Posterior cingulate gyrus (tissue), 11 donors: ENCODE measurements at regions not wholly inside any gene's neighbourhood (a gene's known extent, or its start where the extent isn't known, plus 50 kb on each side); places are given as distances from the start of the nearest gene placed in this dataset.

Experiments used
- DNase-seq, 10 donors: peaks; one replicate each; pipeline versions ENCODE4 v3.0.0 to v3.0.0-alpha.2; 2020 to 2021; ENCODE audit warnings: mixed read lengths in 3 of 10
- intact Hi-C: fragments of 100-400 bp; cut with DNase I; formaldehyde crosslinking; loops from one replicate; pipeline ENCODE4 v1.15.1; 2023

DNA sequence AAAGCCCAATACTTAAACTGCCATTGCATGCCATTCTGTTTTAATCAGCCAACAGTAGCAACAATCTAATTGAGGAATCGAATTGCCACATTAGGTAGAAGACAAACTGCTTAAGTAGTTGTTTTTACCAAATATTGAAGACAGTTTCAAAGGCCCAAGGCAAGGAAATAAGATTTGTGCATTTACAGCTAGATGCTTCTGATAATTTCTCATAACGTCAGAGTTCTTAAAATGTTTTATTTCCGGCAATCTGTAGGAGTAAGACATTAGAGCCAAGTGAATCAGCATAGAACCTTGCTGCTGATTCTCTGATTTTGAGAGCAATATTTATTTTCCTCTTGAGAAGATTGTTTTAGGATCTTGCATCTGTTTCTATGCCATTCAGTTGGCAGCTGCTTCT is 174.3 kb downstream of the RBM43 start:
- no peak for DNase-seq
- intact Hi-C loops, result no loop called here

DNA sequence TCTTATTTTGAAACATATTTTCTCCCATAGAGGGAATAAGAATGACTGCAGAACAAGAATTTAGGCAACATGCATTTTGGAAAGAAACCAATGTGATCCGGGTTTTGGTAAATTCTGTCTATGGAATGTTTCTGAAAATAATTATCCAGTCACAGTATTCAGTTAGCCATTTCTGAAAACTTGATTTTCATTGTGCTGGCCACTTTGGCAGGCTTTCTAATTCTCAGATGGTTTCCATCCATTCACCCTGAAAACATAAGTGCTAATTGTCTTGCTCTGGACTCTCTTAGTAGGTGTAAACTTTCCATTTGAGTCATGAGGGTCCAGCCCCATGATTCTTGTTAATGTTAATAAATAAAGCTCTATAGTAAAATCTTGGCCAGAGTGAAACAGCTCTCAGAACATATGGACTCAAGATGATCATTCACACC is 176.5 kb downstream of the RBM43 start:
- intact Hi-C loops, result no loop called here
- DNase-seq, result no peak

DNA sequence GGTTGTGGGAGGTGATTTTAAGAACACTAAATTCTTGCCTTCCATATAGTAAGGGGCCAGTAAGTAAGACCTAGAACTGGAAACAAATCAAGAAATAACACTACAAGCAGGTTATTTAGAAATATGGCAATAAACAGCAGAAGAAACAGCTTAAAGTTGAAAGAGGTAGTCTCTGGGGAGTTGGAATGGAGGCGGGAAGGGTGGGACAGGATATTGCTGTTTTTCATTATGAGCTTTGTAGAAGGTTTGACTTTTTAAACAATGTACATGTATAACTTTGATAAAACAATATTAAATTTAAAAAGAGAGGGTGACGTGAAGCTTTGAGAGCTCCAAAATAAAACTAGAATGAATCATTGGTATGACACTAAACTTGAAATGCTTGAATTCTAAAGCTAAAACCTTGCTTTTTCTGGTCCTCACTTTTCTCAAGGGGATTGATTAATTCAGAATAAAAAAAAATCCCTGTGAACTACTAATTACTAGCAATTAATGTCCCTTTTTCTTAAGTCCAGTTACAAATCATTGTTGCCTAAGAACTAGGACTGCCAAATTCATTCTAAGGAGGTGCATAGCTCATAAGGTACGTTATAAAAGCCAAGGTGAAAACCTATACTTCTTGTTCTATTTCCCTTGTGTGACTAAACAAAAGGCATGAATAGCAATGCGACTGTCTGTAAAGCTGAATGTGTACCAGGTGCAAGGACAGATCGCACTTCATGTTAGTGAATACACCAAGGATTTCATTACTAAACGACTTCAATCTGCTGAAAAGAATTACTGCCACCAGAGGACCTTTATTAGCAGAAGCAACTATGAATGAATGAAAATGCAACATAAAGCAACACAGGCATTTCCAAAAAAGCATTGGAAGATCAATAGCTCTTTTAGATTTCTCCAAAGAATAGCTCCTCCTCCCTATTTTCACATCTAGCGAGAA is 177.5 kb downstream of the RBM43 start:
- intact Hi-C loops, result no loop called here
- DNase-seq, result no peak

DNA sequence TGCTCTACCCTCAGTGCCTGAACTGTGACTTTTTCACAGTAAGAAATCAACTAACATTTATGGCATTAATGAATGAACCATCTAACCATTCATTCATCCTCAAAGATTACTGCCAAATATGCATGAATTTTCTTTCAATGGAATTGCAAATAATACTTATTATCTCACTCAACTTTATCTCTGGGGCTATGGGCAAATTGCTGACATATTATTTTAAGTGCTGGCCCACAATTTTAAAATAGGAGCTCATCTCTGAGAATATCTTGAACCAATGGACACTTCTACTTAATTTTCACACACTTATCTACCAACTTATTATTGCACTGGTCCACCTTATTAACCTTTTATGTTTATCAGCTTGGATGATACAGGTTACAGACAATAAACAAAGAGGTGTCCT is 182.8 kb downstream of the RBM43 start:
- intact Hi-C loops, result no loop called here
- no peak for DNase-seq

DNA sequence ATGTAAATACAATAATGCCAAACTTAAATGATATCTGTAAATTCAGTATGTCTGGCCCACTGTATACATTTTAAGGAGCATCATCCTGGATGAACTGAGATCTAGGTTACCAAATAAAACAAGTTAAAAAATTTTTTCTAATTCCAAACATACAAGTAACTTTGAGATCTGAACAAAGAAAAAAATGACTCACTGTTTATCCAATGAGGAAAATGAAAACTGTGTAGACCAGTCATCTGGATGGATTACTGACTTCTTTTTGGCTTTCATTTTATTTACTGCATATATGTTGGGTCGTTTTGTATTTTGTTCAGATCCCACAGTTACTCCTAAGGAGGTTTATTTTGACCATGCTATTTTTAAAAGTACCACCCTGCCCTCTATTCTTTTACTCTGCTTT is 189.8 kb downstream of the RBM43 start:
- DNase-seq, result no peak
- intact Hi-C loops, result no loop called here

DNA sequence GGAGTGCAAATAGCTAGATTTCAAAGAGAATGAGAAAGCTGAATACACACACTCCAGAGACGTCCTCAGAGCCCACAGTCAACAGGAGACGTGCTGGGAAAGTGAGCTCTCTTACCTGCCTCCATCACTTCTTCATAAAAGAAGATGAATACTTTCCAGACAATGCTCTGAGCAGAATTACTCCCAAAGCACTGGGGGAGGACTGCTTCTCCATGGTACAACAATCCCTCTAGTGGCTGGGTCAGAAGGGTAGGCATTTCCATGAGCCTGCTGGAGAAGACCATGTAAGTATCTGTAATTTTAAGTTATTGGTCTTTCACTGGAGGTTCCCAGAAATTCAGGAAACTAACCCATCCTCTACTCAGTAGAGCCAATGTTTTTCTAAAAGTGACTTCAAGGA is 190.3 kb downstream of the RBM43 start:
- DNase-seq, result no peak
- intact Hi-C loops, result no loop called here

DNA sequence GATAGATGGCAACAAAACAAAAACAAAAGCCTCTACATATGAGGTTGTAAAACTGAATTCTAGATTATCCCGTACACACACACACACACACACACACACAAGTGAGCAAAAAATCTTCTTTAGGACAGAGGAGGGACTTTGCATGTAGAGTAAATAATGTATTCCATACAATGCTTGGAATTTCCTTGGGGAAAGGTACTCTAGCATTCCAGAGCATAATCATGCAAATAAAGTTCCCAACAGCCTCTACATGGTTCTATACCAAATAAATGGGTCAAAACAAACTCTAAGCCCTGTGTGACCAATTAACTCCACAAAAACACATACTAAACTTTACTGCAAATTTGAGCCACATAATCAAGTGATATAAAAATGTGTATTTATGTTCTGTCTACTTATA is 191.4 kb downstream of the RBM43 start:
- intact Hi-C loops, result no loop called here
- DNase-seq, result no peak

DNA sequence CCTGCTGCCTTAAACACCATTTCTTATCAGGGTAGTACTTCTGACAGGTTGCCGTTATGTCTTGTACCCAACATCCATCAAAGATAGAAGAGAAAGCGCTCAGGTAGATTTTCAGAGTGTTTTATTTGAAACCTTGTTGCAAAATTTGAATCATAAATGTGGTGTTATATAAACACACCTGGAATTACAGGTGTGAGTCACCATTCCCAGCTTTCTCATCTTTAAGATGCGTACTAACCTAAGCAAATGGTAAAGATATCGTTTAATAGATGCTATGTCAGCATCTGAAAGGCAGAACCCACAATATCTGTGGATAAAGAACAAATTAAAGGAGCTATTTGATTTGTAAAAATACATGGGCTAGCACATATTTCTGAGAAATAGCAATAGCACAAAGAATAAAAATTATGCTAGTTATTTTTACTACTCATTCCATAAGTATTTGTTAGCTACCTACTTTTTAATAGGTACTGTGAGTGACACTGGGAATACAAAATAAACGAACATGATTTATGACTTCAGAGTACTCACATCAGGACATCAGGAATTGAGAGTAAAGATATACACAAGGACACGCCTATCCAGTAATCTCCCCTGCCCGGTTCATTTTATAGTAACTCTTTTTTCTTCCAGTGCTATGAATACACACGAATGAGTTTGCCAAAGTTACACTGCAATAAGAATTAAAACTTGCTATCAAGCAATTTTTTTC is 193.8 kb downstream of the RBM43 start:
- intact Hi-C loops, result no loop called here
- no peak for DNase-seq

DNA sequence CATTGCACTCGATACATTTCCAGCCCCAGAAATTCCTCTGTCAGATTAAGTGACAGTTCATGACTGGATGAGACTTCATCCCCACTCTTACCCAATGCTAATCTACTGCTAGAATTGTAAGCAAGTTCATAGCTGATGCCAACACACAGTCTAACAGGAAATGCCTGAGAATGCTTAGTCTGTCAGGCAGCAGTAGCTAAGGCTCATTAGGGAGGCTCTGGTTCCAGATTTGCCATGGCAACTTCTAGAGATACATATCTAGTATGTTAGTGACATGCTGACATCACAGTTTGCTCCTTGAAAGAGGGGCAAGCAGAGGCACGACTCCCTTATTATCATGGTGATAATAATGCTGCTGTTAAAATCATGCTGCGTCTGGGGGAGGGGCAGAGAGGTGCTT is 198.4 kb downstream of the RBM43 start:
- intact Hi-C loops, result no loop called here
- no peak for DNase-seq

DNA sequence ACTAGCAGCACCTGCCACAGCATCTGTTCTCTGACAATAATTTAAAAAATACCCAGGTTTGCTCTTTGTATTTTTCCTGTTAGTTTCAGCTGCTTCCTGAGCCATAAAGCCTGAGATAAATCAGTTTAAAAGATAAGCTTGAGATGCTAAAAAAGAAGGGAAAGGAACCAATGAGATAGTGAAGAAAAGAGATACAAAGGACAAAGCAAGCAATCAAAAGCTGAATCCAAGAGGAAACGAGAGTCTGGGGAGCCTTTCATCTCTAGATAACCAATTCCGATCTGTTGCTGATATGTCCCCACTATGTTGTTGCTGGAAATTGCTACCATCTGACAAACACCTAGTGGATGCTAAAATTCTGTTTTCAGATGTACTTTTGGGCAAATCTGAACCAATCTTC is 201.4 kb downstream of the RBM43 start:
- no peak for DNase-seq
- intact Hi-C loops, result no loop called here

DNA sequence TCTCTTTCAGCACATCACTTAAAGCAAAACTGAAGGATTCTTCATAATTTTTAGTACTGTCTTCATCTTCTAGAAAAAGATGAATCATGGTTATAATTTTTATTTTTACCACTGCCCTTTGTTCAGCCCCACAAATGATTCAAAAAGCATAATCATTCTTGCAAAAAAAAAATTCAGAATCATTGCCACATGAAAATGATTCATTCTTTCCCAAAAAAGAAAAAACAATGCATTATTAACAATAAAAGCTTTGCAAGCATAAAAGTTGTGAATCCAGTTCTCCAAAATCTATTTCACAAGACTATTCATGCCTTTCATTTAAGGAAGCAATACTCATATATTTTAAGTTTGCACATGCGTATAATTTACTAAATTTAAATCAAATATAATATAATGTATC is 204.8 kb downstream of the RBM43 start:
- intact Hi-C loops, result no loop called here
- DNase-seq, result no peak

DNA sequence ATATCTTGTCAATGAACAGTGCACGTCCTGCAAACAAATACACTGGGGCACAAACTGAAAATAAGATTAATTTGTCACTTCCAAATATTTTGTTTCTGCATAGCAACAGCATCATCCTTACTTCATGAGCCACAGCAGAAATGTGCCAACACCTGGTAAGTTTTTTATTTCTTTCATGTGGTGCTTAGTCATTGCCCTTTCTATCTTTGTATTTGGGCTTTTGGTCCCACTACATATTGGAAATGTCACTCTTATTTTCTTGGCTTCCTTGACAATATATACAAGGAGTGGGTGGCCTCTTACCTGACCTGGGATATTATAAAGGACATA is 208.0 kb downstream of the RBM43 start:
- intact Hi-C loops, result loop anchor here (5.0 kb wide), 1 partner anchor 1456 kb away; no protein-coding TSS in a partner anchor

DNA sequence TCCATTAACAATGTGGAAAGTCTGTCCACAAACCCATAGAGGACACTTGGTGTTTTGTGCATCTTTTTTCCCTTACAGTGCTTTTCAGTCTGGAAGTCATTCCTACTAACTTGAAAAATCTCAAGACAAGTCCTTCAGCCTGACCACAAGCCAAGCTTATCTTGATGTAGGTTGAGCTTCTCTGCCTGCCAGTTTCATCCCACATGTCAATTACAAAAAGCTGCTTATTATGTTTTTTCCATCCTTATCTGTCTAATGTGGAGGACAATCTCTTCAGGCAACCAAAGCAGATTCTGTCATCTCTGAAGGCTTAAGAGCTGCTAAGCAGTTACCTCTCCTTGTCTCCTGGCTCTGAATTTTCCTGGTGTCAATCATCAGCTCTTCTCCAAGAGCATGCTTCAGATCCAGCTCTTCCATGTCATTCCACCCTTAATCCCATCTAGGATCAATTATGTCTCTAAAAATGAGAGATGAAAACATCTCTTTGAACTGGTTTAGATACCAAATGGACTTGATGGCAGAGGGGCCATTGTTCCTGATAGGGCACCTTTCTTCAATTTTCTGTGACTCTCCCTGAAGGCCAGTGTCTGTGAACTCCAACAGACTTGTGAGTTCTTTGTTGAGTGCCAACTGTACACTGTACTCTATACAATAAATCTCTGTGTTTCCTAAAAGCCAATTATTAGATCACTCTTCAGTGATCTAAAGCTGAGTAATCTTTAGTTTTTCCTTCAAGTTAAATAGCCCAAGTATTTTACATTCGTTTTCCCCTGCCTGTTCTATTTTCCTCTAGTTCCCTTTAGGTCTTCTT is 208.6 kb downstream of the RBM43 start:
- no peak for DNase-seq
- intact Hi-C loops, result loop anchor here (5.0 kb wide), 1 partner anchor 1456 kb away; no protein-coding TSS in a partner anchor

More for the DNA sequence above, 208.0 kb downstream of the RBM43 start:
- no peak for DNase-seq

DNA sequence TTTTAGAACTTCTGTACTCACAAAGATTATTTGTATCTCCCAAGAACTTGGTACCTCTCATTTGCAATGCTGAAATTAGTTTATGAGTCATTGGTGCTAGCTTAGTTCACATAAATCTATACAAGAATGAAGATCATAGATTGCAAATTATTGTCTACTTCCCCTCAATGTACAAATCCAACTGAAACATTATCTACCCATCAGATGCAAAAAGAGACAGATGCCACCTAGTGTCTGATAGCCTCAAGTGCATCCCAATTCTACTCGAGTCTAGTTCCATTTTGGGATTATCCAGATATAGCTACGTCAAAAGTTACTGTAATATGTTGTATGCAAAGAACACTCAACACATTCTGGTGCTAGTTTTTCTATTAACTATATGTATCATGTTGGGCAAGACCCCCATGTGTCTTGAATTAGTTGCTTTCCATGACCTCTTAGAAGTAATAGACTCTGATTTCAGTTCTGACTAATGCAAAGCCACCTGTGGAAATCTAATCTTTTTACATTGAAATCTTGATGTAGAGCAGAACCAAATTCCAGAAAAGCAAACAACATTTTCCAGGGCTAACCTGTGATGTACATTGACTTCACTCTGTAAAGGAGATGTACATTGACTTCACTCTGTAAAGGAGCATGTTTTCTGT is 210.0 kb downstream of the RBM43 start:
- DNase-seq, result peak in 2 of 10 donors; percentile 13
- intact Hi-C loops, result loop anchor here (5.0 kb wide), 1 partner anchor 1454 kb away; no protein-coding TSS in a partner anchor

DNA sequence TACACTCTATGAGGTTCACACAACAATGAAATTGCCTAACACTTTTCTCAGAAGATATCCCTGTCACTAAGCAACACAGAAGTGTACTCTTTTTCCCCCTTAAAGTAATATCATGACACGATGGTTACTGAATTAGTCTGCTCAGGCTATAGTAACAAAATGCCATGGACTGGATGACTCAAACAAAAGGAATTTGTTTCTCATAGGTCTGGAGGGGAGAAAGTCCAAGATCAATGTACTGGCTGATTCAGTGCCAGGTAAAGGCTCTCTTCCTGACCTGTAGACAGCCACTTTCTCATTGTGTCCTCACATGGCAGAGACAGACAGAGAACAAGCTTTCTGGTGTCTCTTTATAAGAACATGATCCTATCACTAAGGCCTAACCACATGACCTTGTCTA is 211.9 kb downstream of the RBM43 start:
- intact Hi-C loops, result loop anchor here (5.0 kb wide), 1 partner anchor 1452 kb away; no protein-coding TSS in a partner anchor

DNA sequence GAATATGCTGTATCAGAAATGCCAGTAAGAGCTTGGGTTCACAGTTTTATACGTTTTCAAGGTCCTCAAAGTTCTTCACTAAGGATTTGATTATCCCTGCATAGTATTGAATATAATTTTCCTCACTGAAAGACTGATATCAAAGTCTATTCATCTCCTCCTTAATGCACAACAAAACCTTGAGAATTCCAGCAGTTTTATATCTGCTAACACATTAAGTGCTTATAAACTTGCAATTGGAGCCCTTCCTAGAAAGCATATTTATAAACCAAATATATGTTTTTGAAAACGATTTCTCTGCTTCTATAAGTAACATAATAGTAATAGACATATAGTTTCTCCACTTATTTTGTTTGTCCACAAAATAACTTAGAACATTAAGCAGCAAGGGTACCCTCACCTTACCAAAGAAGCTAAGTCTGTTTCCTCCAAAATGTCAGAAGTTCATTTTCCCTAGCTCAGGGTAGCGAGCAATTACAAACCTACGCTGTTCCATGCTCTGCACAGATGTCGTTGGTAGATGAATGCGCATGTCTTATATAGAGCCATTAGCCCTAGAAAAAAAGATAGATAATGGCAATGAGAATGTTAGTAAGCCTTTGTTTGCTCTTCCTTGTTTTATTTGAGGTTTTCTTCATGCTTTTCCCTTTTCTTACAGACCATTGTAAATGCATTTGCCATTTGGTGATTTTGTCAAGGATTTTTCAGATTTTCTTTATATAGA is 213.2 kb downstream of the RBM43 start:
- DNase-seq, result no peak
- intact Hi-C loops, result no loop called here

More for the DNA sequence above, 211.9 kb downstream of the RBM43 start:
- no peak for DNase-seq

DNA sequence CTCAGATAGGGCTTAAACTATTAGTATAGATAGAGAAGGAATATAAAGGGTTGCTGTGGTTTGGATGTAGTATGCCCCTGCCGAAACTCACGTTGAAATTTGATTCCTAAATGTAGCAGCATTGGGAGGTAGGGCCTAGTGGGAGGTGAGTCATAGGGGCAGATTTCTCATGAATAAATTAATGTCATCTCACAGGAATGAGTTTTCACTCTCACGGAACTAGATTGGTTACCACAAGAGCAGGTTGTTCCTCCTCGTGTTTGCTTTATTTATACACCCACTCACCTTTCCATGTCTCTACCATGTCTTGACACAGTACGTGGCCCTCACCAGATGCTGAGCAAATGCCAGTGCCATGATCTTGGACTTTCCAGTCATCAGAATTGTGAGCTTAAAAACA is 218.2 kb downstream of the RBM43 start:
- no peak for DNase-seq
- intact Hi-C loops, result no loop called here

DNA sequence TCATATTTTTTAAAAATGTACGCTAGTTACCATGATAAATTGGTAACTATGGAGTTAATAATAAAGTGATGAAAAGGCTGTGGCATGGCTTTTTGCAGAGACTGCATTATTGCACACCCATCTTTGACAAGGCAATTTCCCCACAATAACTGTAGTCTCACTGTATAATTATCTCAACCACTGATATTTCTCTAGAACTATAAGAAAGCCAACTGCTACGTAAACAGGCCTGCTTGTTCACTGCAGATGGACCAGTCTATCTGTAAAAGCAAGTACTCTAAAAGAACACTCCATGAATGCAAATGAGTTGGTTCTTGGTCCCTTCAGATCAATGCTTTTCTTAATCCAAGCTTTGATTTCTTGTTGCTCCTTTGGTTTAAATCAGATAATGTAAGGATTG is 218.7 kb downstream of the RBM43 start:
- intact Hi-C loops, result no loop called here

DNA sequence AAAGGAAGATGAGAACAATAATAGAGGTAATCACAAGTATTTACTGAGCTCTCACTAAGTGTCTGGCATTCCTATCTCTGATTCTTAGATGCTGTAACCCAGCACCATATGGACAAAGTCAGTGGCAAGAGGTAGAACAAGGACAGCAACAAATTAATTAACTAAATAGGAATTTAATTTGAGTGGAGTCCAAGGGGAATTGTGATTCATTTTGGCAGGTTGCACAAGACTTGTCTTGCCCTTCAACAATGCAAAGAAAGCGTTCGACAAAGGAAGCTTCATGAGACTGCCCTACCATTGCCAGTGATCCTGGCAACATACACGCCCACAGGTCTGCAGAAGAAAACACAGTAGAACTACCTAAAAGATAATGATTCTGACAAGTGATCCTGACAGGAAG is 221.6 kb downstream of the RBM43 start:
- intact Hi-C loops, result no loop called here
- DNase-seq, result no peak

More for the DNA sequence above, 218.7 kb downstream of the RBM43 start:
- DNase-seq, result no peak

DNA sequence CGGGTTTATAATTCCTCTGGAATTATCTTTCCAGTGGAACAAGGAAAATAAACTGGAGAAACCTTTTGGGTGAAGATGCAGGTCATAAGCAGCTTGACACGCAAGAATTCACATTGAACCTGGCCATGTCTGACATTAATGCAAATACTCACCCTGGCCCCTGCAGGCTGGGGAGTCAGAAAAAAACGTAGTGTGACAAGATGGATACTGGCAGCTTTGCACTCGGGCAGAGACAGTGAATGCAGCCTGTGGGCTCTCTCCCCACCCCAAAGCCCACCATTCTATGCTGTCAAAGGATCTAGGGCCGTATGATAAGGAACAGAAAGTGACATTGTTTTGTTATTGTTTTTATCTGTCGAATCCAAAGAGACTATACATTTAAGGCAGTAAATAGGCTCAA is 223.1 kb downstream of the RBM43 start:
- no peak for DNase-seq
- intact Hi-C loops, result no loop called here
